Raji (cell line): ENCODE measurements at regions not wholly inside any gene's neighbourhood (a gene's known extent, or its start where the extent isn't known, plus 50 kb on each side); places are given as distances from the start of the nearest gene placed in this dataset.

Source experiments
- POLR2A ChIP-seq: IDR thresholded peaks from 2 replicates; pipeline ENCODE4 v1.6.1; 2011; ENCODE audit warnings: low read depth, low read length, control low read depth; ENCODE audit not compliant: insufficient read depth

DNA sequence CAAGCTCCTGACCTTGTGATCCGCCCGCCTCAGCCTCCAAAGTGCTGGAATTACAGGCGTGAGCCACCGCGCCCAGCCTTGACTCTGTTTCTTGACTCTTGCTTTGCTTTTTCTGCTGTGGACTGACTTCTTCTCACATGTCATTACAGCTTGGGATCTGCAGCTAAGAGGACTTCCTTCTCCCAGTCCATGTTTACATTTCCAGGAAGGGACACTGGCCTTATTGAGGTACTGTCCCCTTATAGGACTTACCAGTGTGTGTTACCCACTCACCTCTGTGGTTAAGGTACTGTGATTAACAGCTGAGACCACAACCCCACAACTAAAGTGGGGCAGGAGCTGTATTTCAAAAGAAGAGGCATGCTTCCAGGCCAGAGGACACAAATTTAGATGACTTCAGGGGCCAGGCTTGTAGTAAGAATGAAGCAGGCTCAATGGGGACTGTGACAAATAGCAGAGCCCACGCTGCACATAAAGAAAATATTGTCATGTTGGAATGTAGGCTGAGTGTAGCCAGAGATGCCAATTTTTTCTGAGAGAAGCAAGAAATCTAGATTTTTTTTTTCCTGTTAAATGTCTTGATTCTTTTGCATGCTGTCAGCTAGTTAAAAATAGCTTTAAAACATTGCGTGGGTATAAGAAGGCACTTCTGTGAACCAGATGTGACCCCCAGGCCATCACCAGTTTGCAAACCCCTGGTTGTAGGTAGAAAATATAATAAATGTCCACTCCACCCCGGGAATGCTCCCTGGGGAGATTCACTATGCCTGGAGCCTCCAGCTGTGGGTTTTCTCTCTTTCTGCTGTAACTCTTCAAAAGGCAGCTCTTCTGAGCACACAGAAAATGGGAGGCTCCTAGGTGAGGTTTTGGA, 75.0 kb downstream of the PTPDC1 start:
- TF ChIP-seq POLR2A: no peak

DNA sequence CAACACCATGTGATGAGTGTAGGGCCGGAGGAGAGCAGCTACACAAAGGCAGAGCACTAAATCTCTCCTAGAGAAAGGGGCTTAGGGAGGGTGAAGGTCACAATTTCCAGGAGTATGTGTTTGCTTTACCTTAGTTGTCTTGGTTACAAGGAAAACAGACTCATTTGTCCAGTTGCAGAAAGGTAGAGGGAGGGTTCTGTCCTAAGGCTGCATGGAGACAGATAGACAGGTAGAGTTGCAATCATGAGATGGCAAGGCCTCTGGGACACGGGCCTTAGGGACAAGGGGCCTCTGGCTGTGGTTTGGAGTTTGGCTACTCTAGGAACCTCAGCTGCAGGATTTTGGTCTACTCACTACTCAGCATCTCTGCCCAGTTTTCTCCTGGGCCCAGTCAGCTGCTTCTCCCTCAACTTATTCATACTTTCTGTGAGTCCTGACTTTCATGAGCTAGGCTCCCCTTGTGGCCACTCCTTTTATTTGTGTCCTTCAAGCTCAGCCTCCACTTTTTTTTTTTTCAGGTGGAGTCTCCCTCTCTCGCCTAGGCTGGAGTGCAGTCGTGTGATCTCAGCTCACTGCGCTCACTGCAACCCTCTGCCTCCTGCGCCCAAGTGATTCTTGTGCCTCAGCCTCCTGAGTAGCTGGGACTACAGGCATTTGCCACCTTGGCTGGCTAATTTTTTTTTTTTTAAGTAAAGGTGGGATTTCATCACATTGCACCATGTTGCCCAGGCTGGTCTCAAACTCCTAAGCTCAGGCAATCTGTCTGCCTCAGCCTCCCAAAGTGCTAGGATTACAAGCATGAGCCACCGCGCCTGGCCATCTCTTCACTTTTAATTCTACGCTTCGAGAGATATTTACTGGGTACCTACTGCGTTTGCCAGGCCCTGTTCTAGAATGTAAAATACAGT, 76.6 kb downstream of the PTPDC1 start:
- no peak for TF ChIP-seq POLR2A

DNA sequence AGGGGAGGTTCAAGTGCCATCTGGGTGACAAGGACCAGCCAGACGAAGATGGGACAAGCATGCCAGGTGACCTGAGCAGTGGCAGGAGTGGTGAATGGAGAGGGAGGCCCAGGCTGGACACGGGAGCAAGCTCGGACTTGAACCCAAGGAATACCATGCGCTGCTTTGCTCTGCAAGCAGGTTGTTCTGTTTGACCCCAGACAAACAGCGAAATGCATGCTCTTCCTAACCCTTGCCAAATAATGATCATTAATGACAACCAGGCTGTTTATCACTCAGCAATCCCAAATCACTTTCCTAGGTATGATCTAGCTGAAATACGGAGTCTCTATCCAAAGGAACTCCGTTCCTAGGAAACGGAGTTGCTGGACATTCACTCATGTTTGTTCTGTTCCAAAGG, 77.4 kb downstream of the PTPDC1 start:
- TF ChIP-seq POLR2A: no peak

DNA sequence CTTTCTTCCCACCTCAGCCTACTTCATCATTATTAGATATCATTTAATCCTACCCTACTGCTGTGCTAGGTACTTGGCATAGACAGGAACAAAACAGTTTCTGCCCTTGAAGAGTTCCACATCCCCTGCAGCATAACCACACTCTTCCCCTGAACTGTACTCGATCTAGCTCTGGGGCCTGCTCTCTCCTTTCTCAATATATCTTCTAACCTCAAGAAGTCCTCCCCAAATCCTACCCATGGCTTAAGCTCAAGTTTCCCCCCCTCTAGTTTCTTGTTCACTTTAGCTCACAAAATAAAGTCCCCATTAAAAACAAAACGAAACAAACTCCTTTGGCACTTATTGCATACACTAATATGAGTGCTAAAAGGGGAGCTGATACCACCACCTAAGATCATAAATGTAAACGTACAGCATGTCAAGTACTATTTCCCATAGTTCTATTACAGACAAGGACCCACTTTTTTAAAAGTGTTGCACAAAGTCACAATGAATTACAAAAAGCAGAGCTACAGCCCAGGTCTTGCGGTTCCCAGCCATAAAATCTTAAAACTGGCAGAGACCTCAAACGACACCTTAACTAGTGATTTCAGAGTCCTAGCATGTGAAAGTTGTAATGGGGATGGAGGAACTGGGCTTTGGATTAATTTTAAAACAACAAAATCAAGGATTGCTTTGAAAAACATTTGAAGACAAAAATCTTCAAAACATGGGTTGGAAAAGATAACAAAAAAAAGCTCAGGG, 80.7 kb downstream of the PTPDC1 start:
- no peak for TF ChIP-seq POLR2A

DNA sequence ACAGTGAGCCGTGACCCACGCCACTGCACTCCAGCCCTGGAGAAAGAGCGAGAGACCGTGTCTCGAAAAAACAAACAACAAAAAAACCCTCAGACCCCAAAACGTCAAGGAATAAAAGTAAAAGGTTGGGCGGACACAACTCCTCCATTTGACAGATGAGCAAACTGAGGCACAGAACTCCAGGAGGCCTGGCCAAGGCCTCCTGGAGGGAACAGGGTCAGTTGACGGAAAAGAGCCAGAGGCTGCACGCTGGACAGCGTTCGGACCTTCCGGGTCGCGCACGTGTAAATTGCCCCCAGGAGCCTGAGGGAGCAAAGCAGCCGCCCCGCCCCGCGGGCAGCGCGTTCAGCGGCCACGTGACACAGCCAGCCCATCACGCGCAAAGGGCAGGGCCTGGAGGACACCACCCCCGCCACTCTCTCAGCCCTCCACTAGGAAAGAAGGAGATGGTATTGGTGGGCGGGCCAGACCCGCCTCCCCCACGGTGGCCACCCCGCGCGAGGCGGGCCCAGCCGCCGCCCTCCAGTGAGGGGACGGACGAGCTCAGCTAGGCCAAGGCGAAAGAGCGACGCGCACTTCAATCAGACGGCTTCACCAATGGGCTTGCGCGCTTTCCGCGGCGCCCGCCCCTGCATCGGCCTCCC, 81.5 kb downstream of the PTPDC1 start:
- peak; percentile 71 for TF ChIP-seq POLR2A

DNA sequence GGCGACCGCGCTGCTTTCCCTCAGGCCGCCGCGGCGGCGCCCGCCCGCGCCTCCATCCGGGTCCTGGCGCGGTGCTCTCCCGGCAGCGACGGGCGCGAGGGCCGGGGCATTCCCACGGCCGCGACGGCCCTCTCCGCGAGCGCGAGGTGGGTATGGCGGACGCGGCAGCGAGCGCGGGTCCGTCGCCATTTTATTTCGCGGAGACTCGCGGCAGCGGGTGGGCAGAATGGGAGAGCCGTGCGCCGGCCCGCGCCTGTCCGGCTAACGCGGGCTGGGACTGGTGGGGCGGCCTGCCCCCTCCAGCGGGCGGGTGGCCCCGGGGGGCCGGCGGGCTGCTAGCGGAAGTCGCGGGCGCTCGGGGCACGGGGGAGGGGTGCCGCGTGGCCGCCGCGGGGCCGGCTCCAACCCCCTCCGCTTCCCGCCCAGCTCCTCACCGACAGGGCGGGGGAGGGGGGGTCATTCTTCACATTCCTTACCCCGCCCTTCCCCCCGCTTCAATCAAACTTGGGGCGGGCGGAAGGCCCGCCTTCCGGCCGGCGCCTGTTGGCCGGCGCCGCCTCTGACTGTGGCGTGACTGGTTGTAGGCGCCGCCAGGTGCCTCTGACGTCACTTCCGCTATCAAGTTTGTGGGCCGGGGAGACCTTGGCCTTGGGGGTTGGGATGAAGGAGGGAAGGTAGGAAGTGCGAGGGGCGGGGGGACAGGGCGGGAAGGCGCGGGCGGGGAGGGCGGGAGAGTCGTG, 82.1 kb downstream of the PTPDC1 start:
- peak; percentile 18 for TF ChIP-seq POLR2A

DNA sequence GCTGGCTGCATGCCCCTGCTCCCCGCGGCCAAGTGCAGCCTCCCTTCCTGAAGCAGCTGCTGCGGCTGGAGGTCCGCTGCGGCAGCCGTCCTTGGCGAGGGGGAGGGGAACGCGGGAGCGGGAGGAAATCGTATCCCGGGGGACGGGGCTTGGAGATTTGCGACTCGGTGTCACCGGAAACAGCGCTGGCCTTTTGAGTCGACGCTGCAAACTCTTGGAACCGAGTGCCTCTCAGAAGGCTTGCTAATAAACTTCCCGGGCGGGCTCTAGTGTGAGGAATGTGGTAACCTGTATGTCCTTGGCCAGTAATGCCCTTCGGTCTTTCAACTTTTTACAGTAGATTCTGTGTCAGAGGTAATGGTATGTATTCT, 82.7 kb downstream of the PTPDC1 start:
- peak; percentile 58 for TF ChIP-seq POLR2A

DNA sequence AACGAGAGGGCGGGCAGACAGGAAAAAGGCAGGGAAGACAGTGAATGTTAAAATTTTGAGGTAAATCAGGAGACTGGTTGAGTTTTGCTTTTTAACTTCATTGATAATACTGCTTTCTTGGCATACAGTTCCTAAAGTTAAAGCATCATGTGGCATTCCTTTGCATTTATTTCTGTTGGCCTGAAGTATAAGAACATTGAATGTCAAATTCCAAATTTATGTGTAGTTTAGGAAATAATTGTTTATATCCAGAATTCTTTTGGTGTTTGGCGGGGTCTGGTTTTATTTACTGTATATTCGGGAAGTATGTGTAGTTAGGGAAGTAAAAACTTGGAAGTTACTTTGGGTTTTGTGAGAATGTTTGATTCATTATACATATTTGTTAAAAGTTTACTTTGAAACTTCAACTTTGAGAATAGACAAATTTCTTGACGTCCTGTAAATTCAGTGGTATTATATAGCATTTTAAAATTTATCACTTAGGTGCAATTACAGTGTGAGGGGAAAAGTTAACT, 83.2 kb downstream of the PTPDC1 start:
- TF ChIP-seq POLR2A: no peak

DNA sequence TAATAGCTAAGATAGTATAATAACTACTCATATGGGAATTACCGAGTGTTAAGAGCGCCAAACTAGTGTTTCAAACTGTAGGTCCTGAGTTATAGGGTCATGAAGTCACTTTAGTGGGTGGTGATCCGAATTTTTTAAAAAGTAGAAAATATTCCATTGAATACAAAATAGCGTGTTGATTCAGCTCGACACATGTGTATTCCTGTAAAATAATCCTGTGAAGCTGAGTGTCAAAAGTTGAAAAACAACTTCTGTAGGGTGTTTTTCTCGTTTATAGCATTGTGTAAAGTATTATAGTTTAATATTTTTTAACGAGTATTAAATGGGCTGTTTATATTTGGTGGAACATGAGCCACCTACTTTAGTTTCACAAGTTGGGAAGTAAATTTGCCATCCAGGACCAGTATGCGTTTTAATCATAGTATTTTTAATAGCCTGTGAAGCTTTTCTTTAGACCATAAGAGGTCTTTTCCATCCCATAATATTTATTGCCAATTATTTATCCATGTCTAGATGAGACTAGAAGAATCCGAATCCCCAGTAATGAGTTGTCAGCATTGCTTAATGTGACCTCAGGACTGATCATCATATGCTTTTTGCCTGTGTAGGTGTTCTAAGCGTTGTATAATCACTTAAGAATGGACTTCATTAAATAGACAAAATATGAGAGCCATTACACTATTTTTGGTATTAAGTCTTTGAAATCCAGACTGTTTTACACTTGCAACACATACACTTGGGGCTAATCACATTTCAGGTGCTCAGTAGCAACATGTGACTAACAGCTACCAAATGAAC, 84.1 kb downstream of the PTPDC1 start:
- no peak for TF ChIP-seq POLR2A

DNA sequence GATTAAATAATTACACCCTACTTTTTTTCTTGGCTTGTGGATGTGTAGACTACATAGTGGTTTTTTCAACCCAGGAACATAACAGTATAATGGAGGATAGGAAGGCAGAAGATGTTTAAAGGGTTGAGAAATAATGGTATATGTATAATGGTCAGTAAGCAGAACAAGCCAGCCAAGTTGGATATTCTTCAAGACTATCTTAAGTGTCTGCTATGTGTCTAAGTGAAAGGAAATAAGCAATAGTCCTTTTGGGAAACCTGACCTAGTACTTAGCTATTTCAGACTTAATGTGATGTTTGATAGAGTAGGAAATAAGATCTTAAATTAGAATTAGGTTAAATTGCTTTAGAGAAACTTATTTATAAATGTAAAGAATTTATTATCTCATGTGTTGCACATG, 85.7 kb downstream of the PTPDC1 start:
- TF ChIP-seq POLR2A: no peak

DNA sequence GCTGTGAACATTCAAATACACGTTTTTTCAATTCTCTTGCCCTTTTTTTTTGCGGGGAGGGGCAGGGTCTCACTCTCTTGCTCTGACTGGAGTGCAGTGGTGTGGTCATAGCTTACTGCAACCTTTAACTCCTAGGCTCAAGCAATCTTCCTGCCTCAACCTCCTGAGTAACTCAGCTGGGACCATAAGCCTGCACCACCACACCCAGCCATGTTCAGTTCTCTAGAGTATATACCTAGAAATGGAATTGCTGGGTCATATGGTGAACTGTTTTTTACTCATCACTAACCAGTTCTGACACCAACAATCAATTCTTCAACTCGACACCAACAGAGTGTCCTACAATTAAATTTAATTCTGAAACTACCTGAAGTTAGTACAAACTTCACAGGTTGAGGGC, 85.5 kb upstream of the ZNF169 start:
- TF ChIP-seq POLR2A: no peak

DNA sequence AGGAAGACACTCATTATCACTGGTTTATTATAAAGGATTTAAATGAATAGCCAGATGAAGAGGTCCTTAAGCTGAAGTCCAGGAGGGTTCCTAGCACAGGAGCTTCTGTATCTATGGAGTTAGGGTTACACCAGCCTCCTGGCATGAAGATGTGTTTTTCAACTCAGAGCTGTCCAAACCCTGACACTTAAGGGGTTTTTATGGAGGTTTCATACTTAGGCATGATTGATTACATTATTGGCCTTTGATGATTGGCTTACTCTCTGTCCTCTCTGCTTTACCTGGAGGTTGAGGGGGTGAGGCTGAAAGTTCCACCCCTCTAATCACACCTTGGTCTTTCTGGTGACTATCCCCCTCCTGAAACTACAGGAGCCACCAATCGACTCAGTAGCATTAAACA, 84.9 kb upstream of the ZNF169 start:
- TF ChIP-seq POLR2A: no peak

DNA sequence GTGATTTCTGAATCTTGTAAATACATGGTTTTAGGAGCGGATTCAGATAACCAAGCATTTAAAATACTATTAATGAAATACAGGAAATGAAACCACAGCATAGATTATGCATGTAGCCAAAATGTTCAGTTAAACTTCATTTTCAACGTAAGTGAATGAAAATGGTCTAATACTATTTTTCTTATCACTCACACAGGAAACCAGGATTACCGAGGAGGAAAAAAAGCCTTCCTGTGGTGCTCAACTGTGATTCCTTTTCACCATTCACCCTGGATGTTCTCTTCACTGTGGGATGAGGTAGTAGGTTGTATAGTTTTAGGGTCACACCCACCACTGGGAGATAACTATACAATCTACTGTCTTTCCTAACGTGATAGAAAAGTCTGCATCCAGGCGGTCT, 83.4 kb upstream of the ZNF169 start:
- no peak for TF ChIP-seq POLR2A
